Left ventricle myocardium inferior (tissue), 1 donor: ENCODE measurements at regions not wholly inside any gene's neighbourhood (a gene's known extent, or its start where the extent isn't known, plus 50 kb on each side); places are given as distances from the start of the nearest gene placed in this dataset.

Experiments used
- DNase-seq: peaks from one replicate; pipeline ENCODE4 v3.0.0-alpha.2; 2020
- H3K27ac ChIP-seq: fragments of 200-600 bp; replicated peaks from 2 replicates; pipeline ENCODE4 v1.8.0; 2021
- H3K27me3 ChIP-seq: fragments of 200-600 bp; 2 replicates; pipeline ENCODE4 v1.8.0; 2021; ENCODE audit warnings: low read depth
- H3K36me3 ChIP-seq: fragments of 200-600 bp; 2 replicates; pipeline ENCODE4 v1.8.0; 2021
- H3K4me1 ChIP-seq: fragments of 200-600 bp; 2 replicates; pipeline ENCODE4 v1.8.0; 2021
- H3K4me3 ChIP-seq: fragments of 200-600 bp; 2 replicates; pipeline ENCODE4 v1.8.0; 2021; ENCODE audit warnings: mild to moderate bottlenecking, moderate library complexity
- H3K9me3 ChIP-seq: fragments of 200-600 bp; replicated peaks from 2 replicates; pipeline ENCODE4 v1.8.0; 2021
- intact Hi-C: fragments of 100-400 bp; cut with micrococcal nuclease; formaldehyde crosslinking; loops from one replicate; pipeline ENCODE4 v1.11.0; 2022
- TF ChIP-seq, protein P1 (sequence below): fragments of 200-600 bp; IDR thresholded peaks from 2 replicates; pipeline ENCODE4 v1.8.0; 2021; ENCODE audit warnings: antibody characterized with exemption, mild to moderate bottlenecking, borderline replicate concordance
- donor health status: DM: no; HTN: yes; CAD: no; lungs with severe emphysema.

DNA sequence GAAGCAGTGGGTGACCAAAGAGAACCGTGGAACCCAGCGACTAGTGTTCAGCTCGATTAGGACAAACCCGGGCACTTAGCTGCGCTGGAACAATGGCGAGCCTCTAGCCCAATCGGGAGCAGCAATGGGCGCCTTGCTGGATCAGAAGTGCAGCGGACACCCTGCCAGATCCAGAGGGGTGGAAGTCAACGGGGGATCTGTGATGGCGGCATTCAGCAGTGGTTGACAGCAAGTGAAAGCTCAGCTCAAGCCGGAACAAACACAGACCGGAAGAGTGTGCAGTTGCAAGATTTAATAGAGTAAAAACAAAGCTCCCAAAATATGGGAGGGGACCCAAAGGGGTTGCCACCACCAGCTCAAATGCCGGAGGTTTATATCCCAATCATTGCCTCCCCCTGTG lies 478.7 kb upstream of the REG3G start:
- no peak overlapping the region for H3K4me3 ChIP-seq
- H3K9me3 ChIP-seq, result peaks cover 15% of the 10 kb centered on the region
- H3K27me3 ChIP-seq, result no peaks in the 10 kb centered on the region
- H3K36me3 ChIP-seq, result no peaks in the 10 kb centered on the region
- intact Hi-C loops, result no loop called here
- no peak overlapping the region for H3K27ac ChIP-seq
- DNase-seq, result no peak
- TF ChIP-seq, protein P1, sequence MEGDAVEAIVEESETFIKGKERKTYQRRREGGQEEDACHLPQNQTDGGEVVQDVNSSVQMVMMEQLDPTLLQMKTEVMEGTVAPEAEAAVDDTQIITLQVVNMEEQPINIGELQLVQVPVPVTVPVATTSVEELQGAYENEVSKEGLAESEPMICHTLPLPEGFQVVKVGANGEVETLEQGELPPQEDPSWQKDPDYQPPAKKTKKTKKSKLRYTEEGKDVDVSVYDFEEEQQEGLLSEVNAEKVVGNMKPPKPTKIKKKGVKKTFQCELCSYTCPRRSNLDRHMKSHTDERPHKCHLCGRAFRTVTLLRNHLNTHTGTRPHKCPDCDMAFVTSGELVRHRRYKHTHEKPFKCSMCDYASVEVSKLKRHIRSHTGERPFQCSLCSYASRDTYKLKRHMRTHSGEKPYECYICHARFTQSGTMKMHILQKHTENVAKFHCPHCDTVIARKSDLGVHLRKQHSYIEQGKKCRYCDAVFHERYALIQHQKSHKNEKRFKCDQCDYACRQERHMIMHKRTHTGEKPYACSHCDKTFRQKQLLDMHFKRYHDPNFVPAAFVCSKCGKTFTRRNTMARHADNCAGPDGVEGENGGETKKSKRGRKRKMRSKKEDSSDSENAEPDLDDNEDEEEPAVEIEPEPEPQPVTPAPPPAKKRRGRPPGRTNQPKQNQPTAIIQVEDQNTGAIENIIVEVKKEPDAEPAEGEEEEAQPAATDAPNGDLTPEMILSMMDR, result no peak
- H3K4me1 ChIP-seq, result no peaks in the 10 kb centered on the region

DNA sequence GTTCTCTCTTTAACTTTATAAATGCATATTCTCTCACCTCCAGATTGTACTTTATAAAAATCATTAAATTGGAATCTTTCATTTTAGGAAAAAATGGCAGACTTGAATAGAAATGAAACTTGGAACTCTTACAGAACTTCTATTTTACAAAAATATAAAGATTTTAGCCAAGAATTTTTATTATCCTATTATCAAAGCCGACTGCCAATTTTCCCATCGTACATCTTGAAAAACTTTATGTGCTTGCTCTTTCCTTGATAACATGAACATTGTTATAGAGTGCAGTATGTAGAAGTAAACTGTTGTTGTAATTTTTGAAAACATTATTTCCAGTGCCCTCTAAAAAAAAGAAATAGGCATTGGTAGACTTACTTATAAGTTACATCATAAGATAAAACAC lies 475.7 kb upstream of the REG3G start:
- TF ChIP-seq, protein P1, result no peak
- intact Hi-C loops, result no loop called here
- DNase-seq, result no peak
- Histone ChIP-seq H3K36me3 (no peaks in the 10 kb centered on the region), H3K4me3 (no peak overlapping the region), H3K9me3 (no peaks in the 10 kb centered on the region), H3K4me1 (no peaks in the 10 kb centered on the region), H3K27me3 (no peaks in the 10 kb centered on the region), H3K27ac (no peak overlapping the region)

DNA sequence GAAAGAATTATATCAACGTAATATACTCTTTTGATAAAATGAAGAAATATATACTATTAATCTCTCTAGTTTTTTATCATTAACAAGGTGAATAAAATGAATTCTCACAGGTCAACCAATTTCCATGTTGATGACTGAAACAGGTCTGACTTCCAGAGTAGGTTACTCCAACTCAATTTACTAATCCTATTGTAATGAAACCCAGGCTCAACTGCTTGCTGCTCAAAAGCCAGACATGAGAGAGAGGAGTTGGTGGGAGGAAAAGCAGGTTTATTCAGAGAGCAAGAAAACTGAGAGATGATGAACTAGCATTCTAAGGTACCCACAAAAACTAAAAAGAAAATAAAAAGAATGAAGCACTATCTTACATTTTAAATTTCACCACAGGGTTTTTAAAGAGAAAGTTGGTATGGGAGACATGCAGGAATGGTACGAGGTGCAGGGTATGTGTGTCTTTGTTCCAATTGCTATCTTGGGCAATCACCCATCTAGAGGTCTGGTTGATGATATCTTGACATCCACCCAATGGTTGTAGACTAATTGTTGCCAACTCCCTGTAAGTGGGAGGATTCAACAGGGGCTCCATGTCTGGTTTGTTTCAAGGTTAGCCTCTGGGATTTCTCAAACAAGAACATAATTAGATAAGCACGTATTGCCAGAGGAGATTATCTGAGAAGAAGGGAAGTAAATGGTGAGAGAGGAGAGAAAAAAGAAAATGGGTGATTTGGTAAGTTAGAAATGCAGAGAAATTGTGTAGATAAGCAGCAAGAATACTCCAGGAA lies 471.4 kb upstream of the REG3G start:
- TF ChIP-seq, protein P1, result no peak
- no peak for DNase-seq
- H3K4me3 ChIP-seq, result no peak overlapping the region
- no peaks in the 10 kb centered on the region for H3K4me1 ChIP-seq
- H3K9me3 ChIP-seq, result peaks cover 5% of the 10 kb centered on the region
- no peaks in the 10 kb centered on the region for H3K36me3 ChIP-seq
- intact Hi-C loops, result no loop called here
- H3K27ac ChIP-seq, result no peak overlapping the region
- no peaks in the 10 kb centered on the region for H3K27me3 ChIP-seq

DNA sequence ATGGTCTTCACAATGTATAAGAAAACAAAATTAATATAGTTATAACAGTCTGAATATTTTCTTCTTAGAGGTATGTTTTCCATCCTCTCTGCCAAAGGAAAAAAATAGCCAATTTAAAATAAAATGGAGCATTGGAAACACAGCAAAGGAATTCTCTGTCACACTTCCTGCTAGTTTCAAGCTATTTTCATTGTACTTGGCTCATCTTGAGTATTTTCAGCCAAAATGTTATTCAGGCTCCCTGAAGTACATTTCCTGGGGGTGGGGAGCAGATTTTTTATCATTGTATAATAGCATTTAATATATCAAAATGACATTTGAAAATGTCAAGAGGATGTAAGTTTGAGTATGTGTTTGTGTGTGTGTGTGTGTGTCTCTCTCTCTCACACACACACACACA lies 463.6 kb upstream of the REG3G start:
- Histone ChIP-seq H3K36me3 (no peaks in the 10 kb centered on the region), H3K9me3 (no peaks in the 10 kb centered on the region), H3K27me3 (no peaks in the 10 kb centered on the region), H3K4me3 (no peak overlapping the region), H3K4me1 (no peaks in the 10 kb centered on the region), H3K27ac (no peak overlapping the region)
- TF ChIP-seq, protein P1, result no peak
- DNase-seq, result no peak
- intact Hi-C loops, result no loop called here

DNA sequence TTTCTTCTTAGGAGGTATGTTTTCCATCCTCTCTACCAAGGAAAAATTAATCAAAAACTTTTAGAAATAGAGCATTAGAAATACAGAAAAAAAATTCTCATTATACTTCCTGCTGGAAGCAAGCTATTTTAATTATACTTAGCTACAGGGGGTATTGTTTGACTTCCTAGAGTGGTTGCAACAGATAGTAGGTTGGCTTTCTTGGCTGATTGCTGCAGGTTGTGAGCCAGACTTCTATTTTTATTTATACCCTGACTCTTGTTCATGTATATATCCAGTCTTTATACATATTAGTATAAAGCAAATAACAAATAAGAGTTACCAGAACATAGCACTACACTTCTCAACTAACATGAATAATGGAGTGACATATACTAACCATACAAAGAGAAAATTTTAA lies 460.8 kb upstream of the REG3G start:
- Histone ChIP-seq H3K4me1 (no peaks in the 10 kb centered on the region), H3K36me3 (no peaks in the 10 kb centered on the region), H3K4me3 (no peak overlapping the region), H3K27me3 (no peaks in the 10 kb centered on the region), H3K9me3 (no peaks in the 10 kb centered on the region), H3K27ac (no peak overlapping the region)
- no peak for DNase-seq
- intact Hi-C loops, result no loop called here
- TF ChIP-seq, protein P1, result no peak
